ENCODE measurements at regions not wholly inside any gene's neighbourhood (a gene's known extent, or its start where the extent isn't known, plus 50 kb on each side); places are given as distances from the start of the nearest gene placed in this dataset.

- ATAC-seq (no peak), DNase-seq (ENCODE audit: low spot score in 2 of 2) (no peak)
- no peaks in the 10 kb centered on the region for H3K36me3 Mint-ChIP-seq
- no peaks in the 10 kb centered on the region for H3K9me3 Mint-ChIP-seq
- no peak overlapping the region for H3K27ac Mint-ChIP-seq
Measured at GRCh38 chr15:29405564-29405963, 135.9 kb upstream of the NSMCE3 start.

- H3K36me3 Mint-ChIP-seq: no peaks in the 10 kb centered on the region
- DNase-seq (ENCODE audit: low spot score in 2 of 2): no peak
- no peak overlapping the region for H3K27ac Mint-ChIP-seq
- no peak for ATAC-seq
- no peaks in the 10 kb centered on the region for H3K9me3 Mint-ChIP-seq
Measured at GRCh38 chr15:29403772-29404171, 134.2 kb upstream of the NSMCE3 start.

GRCh38 chr15:29401644-29402043 is 132.0 kb upstream of the NSMCE3 start:
- no peak overlapping the region for H3K27ac Mint-ChIP-seq
- no peak for ATAC-seq
- no peaks in the 10 kb centered on the region for H3K9me3 Mint-ChIP-seq
- H3K36me3 Mint-ChIP-seq: no peaks in the 10 kb centered on the region
- DNase-seq (ENCODE audit: low spot score in 2 of 2): no peak

- no peak overlapping the region for H3K27ac Mint-ChIP-seq
- DNase-seq (ENCODE audit: low spot score in 2 of 2): no peak
- H3K36me3 Mint-ChIP-seq: no peaks in the 10 kb centered on the region
- H3K9me3 Mint-ChIP-seq: no peaks in the 10 kb centered on the region
- ATAC-seq: no peak
Measured at GRCh38 chr15:29400701-29401100, 131.1 kb upstream of the NSMCE3 start.

- no peak for DNase-seq (ENCODE audit: low spot score in 2 of 2)
- Mint-ChIP-seq H3K9me3 (no peaks in the 10 kb centered on the region), H3K36me3 (no peaks in the 10 kb centered on the region), H3K27ac (no peak overlapping the region)
- no peak for ATAC-seq
Measured at GRCh38 chr15:29398907-29399306, 129.3 kb upstream of the NSMCE3 start.

- Mint-ChIP-seq H3K27ac (no peak overlapping the region), H3K36me3 (no peaks in the 10 kb centered on the region), H3K9me3 (no peaks in the 10 kb centered on the region)
- ATAC-seq (no peak), DNase-seq (ENCODE audit: low spot score in 2 of 2) (no peak)
Measured at GRCh38 chr15:29396176-29396811, 126.7 kb upstream of the NSMCE3 start.

- Mint-ChIP-seq H3K36me3 (no peaks in the 10 kb centered on the region), H3K27ac (no peak overlapping the region), H3K9me3 (no peaks in the 10 kb centered on the region)
- no peak for DNase-seq (ENCODE audit: low spot score in 2 of 2)
- no peak for ATAC-seq
Measured at GRCh38 chr15:29393443-29393842, 123.8 kb upstream of the NSMCE3 start.

GRCh38 chr15:29392358-29392757 is 122.7 kb upstream of the NSMCE3 start:
- Mint-ChIP-seq H3K36me3 (no peaks in the 10 kb centered on the region), H3K9me3 (no peaks in the 10 kb centered on the region), H3K27ac (no peak overlapping the region)
- no peak for ATAC-seq
- no peak for DNase-seq (ENCODE audit: low spot score in 2 of 2)

- Mint-ChIP-seq H3K9me3 (no peaks in the 10 kb centered on the region), H3K27ac (no peak overlapping the region), H3K36me3 (no peaks in the 10 kb centered on the region)
- DNase-seq (ENCODE audit: low spot score in 2 of 2): no peak
- ATAC-seq: no peak
Measured at GRCh38 chr15:29390051-29390450, 120.4 kb upstream of the NSMCE3 start.

- ATAC-seq (no peak), DNase-seq (ENCODE audit: low spot score in 2 of 2) (no peak)
- H3K9me3 Mint-ChIP-seq: no peaks in the 10 kb centered on the region
- no peaks in the 10 kb centered on the region for H3K36me3 Mint-ChIP-seq
- H3K27ac Mint-ChIP-seq: no peak overlapping the region
Measured at GRCh38 chr15:29386523-29386922, 116.9 kb upstream of the NSMCE3 start.

GRCh38 chr15:29383367-29383766 is 113.7 kb upstream of the NSMCE3 start:
- Mint-ChIP-seq H3K9me3 (no peaks in the 10 kb centered on the region), H3K27ac (no peak overlapping the region), H3K36me3 (no peaks in the 10 kb centered on the region)
- DNase-seq (ENCODE audit: low spot score in 2 of 2) (no peak), ATAC-seq (no peak)

- no peak overlapping the region for H3K27ac Mint-ChIP-seq
- ATAC-seq (no peak), DNase-seq (ENCODE audit: low spot score in 2 of 2) (no peak)
- H3K9me3 Mint-ChIP-seq: no peaks in the 10 kb centered on the region
- H3K36me3 Mint-ChIP-seq: no peaks in the 10 kb centered on the region
Measured at GRCh38 chr15:29382862-29383261, 113.2 kb upstream of the NSMCE3 start.

GRCh38 chr15:29380466-29380865 is 110.8 kb upstream of the NSMCE3 start:
- ATAC-seq (no peak), DNase-seq (ENCODE audit: low spot score in 2 of 2) (no peak)
- no peaks in the 10 kb centered on the region for H3K36me3 Mint-ChIP-seq
- H3K9me3 Mint-ChIP-seq: no peaks in the 10 kb centered on the region
- H3K27ac Mint-ChIP-seq: no peak overlapping the region

GRCh38 chr15:29379647-29380046 is 110.0 kb upstream of the NSMCE3 start:
- Mint-ChIP-seq H3K27ac (no peak overlapping the region), H3K36me3 (no peaks in the 10 kb centered on the region), H3K9me3 (no peaks in the 10 kb centered on the region)
- DNase-seq (ENCODE audit: low spot score in 2 of 2) (no peak), ATAC-seq (no peak)

GRCh38 chr15:29377161-29377560 is 107.5 kb upstream of the NSMCE3 start:
- DNase-seq (ENCODE audit: low spot score in 2 of 2) (no peak), ATAC-seq (no peak)
- H3K27ac Mint-ChIP-seq: no peak overlapping the region
- no peaks in the 10 kb centered on the region for H3K9me3 Mint-ChIP-seq
- no peaks in the 10 kb centered on the region for H3K36me3 Mint-ChIP-seq

GRCh38 chr15:29376590-29376989 is 107.0 kb upstream of the NSMCE3 start:
- ATAC-seq (no peak), DNase-seq (ENCODE audit: low spot score in 2 of 2) (no peak)
- Mint-ChIP-seq H3K36me3 (no peaks in the 10 kb centered on the region), H3K27ac (no peak overlapping the region), H3K9me3 (no peaks in the 10 kb centered on the region)

GRCh38 chr15:29369261-29369660 is 99.6 kb upstream of the NSMCE3 start:
- ATAC-seq: no peak
- no peak for DNase-seq (ENCODE audit: low spot score in 2 of 2)
- peaks cover 14 to 17% of the 10 kb centered on the region in 2 donors for H3K36me3 Mint-ChIP-seq
- peaks cover 13 to 14% of the 10 kb centered on the region in 2 donors for H3K9me3 Mint-ChIP-seq
- no peak overlapping the region for H3K27ac Mint-ChIP-seq

GRCh38 chr15:29364426-29365078 is 94.9 kb upstream of the NSMCE3 start:
- Mint-ChIP-seq H3K9me3 (peaks cover 13 to 14% of the 10 kb centered on the region in 2 donors), H3K36me3 (peaks cover 14 to 17% of the 10 kb centered on the region in 2 donors), H3K27ac (peak overlapping the region in 1 of 2 donors; percentile 61)
- DNase-seq (ENCODE audit: low spot score in 2 of 2): no peak
- ATAC-seq: no peak

Measured in activated naive CD4-positive, alpha-beta T cell treated with anti-CD3 and anti-CD28 coated beads, Interleukin-2, amount 50 U/mL, for 72 hours (primary cell).